T-helper 1 cell treated with Interleukin-12 subunit alpha and Interleukin-12 subunit beta and Interleukin-4 antibody, amounts not matched to agents 30 μg/mL and 1 μg/mL, for 36 hours (primary cell): ENCODE measurements at regions not wholly inside any gene's neighbourhood (a gene's known extent, or its start where the extent isn't known, plus 50 kb on each side); places are given as distances from the start of the nearest gene placed in this dataset.
"Not testable (repeated sequence)": the region's sequence is repeated elsewhere in the genome, so short reads cannot be mapped to it uniquely, and the experiment has no call there.

Experiments
- H3K27ac Mint-ChIP-seq: one replicate; pipeline ENCODE4 v1.8.0; 2021; ENCODE audit warnings: mild to moderate bottlenecking, mixed read lengths
- H3K27me3 Mint-ChIP-seq: one replicate; pipeline ENCODE4 v1.8.0; 2021; ENCODE audit warnings: low read depth, mixed read lengths
- H3K36me3 Mint-ChIP-seq: one replicate; pipeline ENCODE4 v1.8.0; 2021; ENCODE audit warnings: low read depth, mixed read lengths
- H3K4me1 Mint-ChIP-seq: one replicate; pipeline ENCODE4 v1.8.0; 2021; ENCODE audit warnings: low read depth, mixed read lengths
- H3K4me3 Mint-ChIP-seq: one replicate; pipeline ENCODE4 v1.8.0; 2021; ENCODE audit warnings: mild to moderate bottlenecking, moderate library complexity, mixed read lengths
- H3K9me3 Mint-ChIP-seq: one replicate; pipeline ENCODE4 v1.8.0; 2021; ENCODE audit warnings: mixed read lengths

- Mint-ChIP-seq H3K4me3 (no peak overlapping the region), H3K27me3 (no peaks in the 10 kb centered on the region), H3K9me3 (peaks cover 12% of the 10 kb centered on the region), H3K4me1 (no peaks in the 10 kb centered on the region), H3K36me3 (no peaks in the 10 kb centered on the region), H3K27ac (no peak overlapping the region)
Observed at GRCh38 chr5:17978954-17979353, 344.7 kb downstream of the TAF11L14 start.

GRCh38 chr5:17982626-17983025 lies 348.4 kb downstream of the TAF11L14 start:
- H3K4me3 Mint-ChIP-seq, H3K27me3 Mint-ChIP-seq, H3K9me3 Mint-ChIP-seq, H3K36me3 Mint-ChIP-seq, H3K4me1 Mint-ChIP-seq, H3K27ac Mint-ChIP-seq: not testable (repeated sequence)

GRCh38 chr5:17989036-17989435 lies 354.8 kb downstream of the TAF11L14 start:
- Mint-ChIP-seq H3K9me3 (peaks cover 3% of the 10 kb centered on the region), H3K27ac (no peak overlapping the region), H3K4me3 (no peak overlapping the region), H3K27me3 (no peaks in the 10 kb centered on the region), H3K36me3 (no peaks in the 10 kb centered on the region), H3K4me1 (no peaks in the 10 kb centered on the region)

DNA sequence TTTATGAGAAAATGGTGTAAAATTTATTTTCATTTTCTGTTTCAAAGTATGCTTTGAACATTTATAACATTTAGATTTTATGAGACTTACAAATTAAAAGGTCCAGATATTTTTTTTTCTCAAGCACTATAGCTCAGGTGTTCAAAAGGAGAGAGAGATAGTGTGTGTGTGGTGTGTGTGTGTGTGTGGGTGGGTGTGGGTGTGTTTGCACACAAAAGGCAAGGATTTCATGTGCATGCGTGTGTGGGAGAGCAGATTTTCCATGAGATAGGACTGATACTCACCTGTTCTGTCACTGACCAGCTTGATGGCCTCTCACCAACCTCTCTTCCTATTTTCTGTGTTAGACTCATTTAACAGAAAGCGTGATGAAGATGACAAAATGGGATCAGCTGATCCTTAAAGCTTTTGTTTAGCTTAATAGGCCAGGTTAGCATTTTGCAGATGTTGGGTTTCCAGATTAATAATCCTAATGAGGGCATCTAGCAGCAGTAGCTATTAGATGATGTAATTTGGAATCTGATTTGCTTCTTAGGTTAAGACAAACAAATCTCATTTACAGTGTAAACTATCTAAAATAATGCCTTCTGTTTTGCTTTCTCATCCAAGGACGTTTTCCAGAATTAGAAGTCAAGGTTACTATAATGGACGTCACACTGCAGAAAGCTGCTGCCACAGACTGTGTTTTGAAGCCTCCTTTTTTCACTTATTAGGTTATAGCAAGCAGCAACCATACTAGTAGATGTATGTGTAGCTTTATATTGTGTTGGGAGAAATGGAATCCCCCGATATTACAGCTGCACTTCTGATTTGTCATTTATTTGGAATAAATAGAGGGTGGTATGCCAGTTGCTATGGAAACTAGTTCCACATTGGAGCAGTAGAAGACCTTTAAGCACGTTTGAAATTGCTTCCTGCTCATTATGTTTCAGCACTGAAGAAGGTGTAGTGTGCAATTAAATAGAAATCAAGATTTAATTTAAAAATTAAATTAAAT lies 355.6 kb downstream of the TAF11L14 start:
- Mint-ChIP-seq H3K27me3 (no peaks in the 10 kb centered on the region), H3K27ac (no peak overlapping the region), H3K4me1 (no peaks in the 10 kb centered on the region), H3K4me3 (no peak overlapping the region), H3K9me3 (peaks cover 3% of the 10 kb centered on the region), H3K36me3 (no peaks in the 10 kb centered on the region)

GRCh38 chr5:17991775-17992174 lies 357.5 kb downstream of the TAF11L14 start:
- Mint-ChIP-seq H3K27ac (no peak overlapping the region), H3K27me3 (no peaks in the 10 kb centered on the region), H3K4me1 (no peaks in the 10 kb centered on the region), H3K4me3 (no peak overlapping the region), H3K9me3 (peaks cover 3% of the 10 kb centered on the region), H3K36me3 (no peaks in the 10 kb centered on the region)

DNA sequence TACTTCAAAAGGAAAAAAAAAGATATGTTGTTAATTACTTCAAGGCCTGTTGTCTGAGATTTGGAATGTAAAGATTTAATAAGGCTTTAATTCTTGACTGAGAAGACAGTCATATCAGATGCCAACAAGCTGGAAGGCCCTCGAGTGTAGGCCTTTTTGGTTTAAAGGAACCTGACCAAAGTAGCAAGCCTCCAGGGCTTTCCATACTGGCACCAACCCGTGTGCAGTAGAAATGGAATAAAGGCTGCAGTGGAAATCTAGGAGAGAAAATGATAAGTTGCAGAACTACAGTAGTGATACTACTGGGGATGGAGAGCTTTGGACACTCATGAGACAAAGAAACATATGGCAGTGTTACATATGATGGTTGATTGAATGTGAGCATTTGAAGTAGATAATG lies 358.0 kb downstream of the TAF11L14 start:
- H3K27ac Mint-ChIP-seq = no peak overlapping the region
- no peak overlapping the region for H3K4me3 Mint-ChIP-seq
- H3K4me1 Mint-ChIP-seq = no peaks in the 10 kb centered on the region
- no peaks in the 10 kb centered on the region for H3K36me3 Mint-ChIP-seq
- H3K27me3 Mint-ChIP-seq = no peaks in the 10 kb centered on the region
- H3K9me3 Mint-ChIP-seq = no peaks in the 10 kb centered on the region

DNA sequence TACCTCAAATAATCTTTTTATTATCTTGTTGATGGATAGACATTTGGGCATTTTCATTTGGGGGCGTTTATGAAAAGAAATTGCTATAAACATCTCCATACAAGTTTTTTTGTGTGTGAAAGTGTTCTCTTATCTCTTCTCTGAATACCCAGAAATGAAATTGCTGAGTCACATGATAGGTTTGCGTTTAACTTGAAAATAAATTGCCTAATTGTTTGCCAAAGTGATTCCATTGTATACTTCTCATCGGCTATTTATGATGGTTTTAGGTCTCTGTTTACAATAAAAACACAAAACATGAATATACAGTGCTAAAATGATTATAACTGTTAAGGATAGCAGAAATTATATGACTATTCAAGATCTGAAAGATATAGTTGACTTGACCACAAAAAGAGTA lies 361.7 kb downstream of the TAF11L14 start:
- Mint-ChIP-seq H3K4me1 (no peaks in the 10 kb centered on the region), H3K27ac (no peak overlapping the region), H3K4me3 (no peak overlapping the region), H3K27me3 (no peaks in the 10 kb centered on the region), H3K9me3 (no peaks in the 10 kb centered on the region), H3K36me3 (no peaks in the 10 kb centered on the region)

DNA sequence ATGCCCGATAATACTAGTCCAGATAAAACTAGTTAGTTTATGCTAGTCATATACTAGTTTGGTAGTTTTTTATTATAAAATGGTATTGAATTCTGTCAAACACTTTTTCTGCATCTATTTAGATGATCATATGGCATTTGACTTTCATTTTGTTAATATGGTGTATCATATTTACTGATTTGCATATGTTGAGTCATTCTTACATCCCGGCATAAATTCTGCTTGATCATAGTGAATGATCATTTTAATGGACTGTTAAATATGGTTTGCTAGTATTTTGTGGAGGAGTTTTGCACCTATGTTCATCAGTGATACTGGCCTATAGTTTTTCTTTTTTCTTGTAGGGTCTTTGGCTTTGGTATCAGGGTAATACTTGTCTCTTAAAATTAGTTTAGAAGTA lies 365.6 kb downstream of the TAF11L14 start:
- peaks cover 10% of the 10 kb centered on the region for H3K9me3 Mint-ChIP-seq
- H3K36me3 Mint-ChIP-seq = no peaks in the 10 kb centered on the region

GRCh38 chr5:18000744-18001143 lies 366.5 kb downstream of the TAF11L14 start:
- Mint-ChIP-seq H3K27ac (no peak overlapping the region), H3K4me1 (no peaks in the 10 kb centered on the region), H3K27me3 (no peaks in the 10 kb centered on the region), H3K4me3 (no peak overlapping the region), H3K36me3 (no peaks in the 10 kb centered on the region), H3K9me3 (peaks cover 13% of the 10 kb centered on the region)

More for the DNA sequence above, 365.6 kb downstream of the TAF11L14 start:
- H3K4me3 Mint-ChIP-seq = no peak overlapping the region
- H3K4me1 Mint-ChIP-seq = no peaks in the 10 kb centered on the region
- no peaks in the 10 kb centered on the region for H3K27me3 Mint-ChIP-seq
- H3K27ac Mint-ChIP-seq = no peak overlapping the region

DNA sequence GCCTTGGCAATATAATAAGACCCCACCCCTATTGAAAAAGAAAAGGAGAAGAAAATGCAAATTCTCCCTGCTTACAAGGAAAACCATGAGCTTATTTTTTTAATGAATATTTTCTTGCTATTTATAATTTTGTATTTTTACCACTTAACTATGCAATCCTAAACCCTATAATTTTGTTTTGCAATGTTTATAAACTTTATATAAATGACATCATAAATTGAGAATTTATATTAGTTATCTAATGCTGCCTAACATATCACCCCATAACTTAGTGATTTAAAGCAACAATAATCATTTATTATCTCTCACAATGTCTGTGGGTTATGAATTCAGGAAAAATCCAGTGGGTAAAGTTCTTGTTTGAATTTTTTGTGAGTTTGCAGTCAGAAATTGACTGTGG lies 369.1 kb downstream of the TAF11L14 start:
- Mint-ChIP-seq H3K36me3 (no peaks in the 10 kb centered on the region), H3K9me3 (peaks cover 15% of the 10 kb centered on the region), H3K4me3 (no peak overlapping the region), H3K27ac (no peak overlapping the region), H3K27me3 (no peaks in the 10 kb centered on the region), H3K4me1 (no peaks in the 10 kb centered on the region)

DNA sequence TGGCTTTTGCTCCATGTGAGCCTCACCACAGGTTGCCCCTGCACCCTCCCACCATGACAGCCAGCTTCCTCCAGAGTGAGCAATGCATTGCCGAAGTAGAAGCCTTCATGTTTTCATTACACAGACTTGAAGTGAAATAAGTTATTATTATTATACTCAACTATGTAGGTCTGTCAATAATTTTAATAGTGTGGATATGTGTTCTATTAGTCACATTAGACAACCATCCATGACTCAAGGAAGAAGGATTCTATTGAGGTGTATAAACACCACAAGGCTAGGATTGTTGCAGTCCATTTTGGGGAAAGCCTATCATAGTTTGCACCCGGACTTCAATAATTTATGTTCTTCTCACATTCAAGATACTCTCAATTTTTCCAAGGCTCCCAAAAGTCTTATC lies 369.5 kb downstream of the TAF11L14 start:
- Mint-ChIP-seq H3K36me3 (no peaks in the 10 kb centered on the region), H3K9me3 (peaks cover 15% of the 10 kb centered on the region), H3K4me3 (no peak overlapping the region), H3K4me1 (no peaks in the 10 kb centered on the region), H3K27ac (no peak overlapping the region), H3K27me3 (no peaks in the 10 kb centered on the region)

DNA sequence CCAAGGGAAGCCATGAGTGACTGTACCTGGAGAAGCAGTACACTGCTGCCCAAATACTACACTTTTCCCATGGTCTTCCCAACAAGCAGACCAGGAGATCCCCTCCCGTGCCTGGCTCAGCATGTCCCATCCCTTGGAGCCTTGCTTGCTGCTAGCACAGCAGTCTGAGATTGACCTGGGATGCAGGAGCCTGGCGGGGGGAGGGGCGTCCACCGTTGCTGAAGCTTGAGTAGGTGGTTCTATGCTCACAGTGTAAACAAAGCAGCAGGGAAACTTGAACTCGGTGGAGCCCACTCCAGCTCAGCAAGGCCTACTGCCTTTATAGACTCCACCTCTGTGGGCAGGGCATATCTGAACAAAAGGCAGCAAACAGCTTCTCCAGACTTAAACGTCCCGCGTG lies 372.0 kb downstream of the TAF11L14 start:
- not testable (repeated sequence) for H3K27me3 Mint-ChIP-seq, H3K4me1 Mint-ChIP-seq, H3K36me3 Mint-ChIP-seq, H3K27ac Mint-ChIP-seq, H3K4me3 Mint-ChIP-seq
- peaks cover 15% of the 10 kb centered on the region for H3K9me3 Mint-ChIP-seq

DNA sequence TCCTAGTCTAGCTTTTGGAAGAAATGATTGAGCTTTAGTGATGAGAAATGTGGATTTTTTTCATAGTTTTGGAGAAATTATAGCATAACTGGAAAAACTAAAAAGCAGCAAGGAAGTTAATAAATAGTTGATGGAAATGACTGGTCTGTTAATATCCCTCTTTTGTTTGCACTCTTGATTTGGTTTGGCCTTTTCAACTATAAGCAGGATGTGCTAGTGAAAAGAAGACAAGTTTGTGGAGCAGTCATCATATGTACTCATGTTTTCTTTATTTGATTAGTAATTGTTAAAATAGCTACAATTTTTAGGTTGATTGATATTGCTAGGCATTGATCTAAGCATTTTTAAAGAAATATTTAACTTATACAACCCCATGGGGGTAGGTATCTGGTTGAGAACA lies 374.7 kb downstream of the TAF11L14 start:
- no peaks in the 10 kb centered on the region for H3K36me3 Mint-ChIP-seq
- no peaks in the 10 kb centered on the region for H3K27me3 Mint-ChIP-seq
- H3K4me3 Mint-ChIP-seq = no peak overlapping the region
- no peaks in the 10 kb centered on the region for H3K4me1 Mint-ChIP-seq
- H3K9me3 Mint-ChIP-seq = peaks cover 5% of the 10 kb centered on the region
- no peak overlapping the region for H3K27ac Mint-ChIP-seq

- Mint-ChIP-seq H3K36me3 (no peaks in the 10 kb centered on the region), H3K9me3 (peaks cover 5% of the 10 kb centered on the region), H3K27me3 (no peaks in the 10 kb centered on the region), H3K4me3 (no peak overlapping the region), H3K4me1 (no peaks in the 10 kb centered on the region), H3K27ac (no peak overlapping the region)
Observed at GRCh38 chr5:18010053-18010452, 375.8 kb downstream of the TAF11L14 start.

- no peak overlapping the region for H3K4me3 Mint-ChIP-seq
- no peaks in the 10 kb centered on the region for H3K36me3 Mint-ChIP-seq
- no peaks in the 10 kb centered on the region for H3K27me3 Mint-ChIP-seq
- H3K27ac Mint-ChIP-seq = no peak overlapping the region
- no peaks in the 10 kb centered on the region for H3K4me1 Mint-ChIP-seq
- H3K9me3 Mint-ChIP-seq = peaks cover 23% of the 10 kb centered on the region
Observed at GRCh38 chr5:18018472-18018871, 384.2 kb downstream of the TAF11L14 start.
